BJ (cell line): ENCODE measurements at regions not wholly inside any gene's neighbourhood (a gene's known extent, or its start where the extent isn't known, plus 50 kb on each side); places are given as distances from the start of the nearest gene placed in this dataset.

ENCODE experiments used
- CTCF ChIA-PET: fragments of 350-600 bp; formaldehyde crosslinking; extraction: SDS; loops from one replicate; lab custom pipeline; 2021; ENCODE audit warnings: antibody characterized with exemption, inconsistent platforms; lab: Yijun Ruan, JAX
- POLR2A ChIA-PET: fragments of 300-600 bp; sonication (Branson Sonifier 250); formaldehyde crosslinking; extraction: SDS; loops from one replicate; lab custom pipeline; 2021; ENCODE audit warnings: antibody characterized with exemption; lab: Charles Lee
- DNase-seq: peaks from one replicate; pipeline ENCODE4 v3.0.0-alpha.2; 2011; ENCODE audit warnings: low read depth
- H3K27me3 ChIP-seq: 2 replicates; pipeline ENCODE4 v1.6.0; 2011; ENCODE audit warnings: low read length; ENCODE audit not compliant: control insufficient read depth, insufficient read depth
- H3K36me3 ChIP-seq: 2 replicates; pipeline ENCODE4 v1.5.1; 2011; ENCODE audit warnings: low read length; ENCODE audit not compliant: control insufficient read depth, insufficient read depth
- H3K4me3 ChIP-seq: 2 replicates; pipeline ENCODE4 v1.5.1; 2011; ENCODE audit warnings: low read depth, mild to moderate bottlenecking, control low read depth, low read length
- CTCF ChIP-seq: IDR thresholded peaks from 2 replicates; pipeline ENCODE4 v1.5.1; 2011; ENCODE audit warnings: low read depth, mild to moderate bottlenecking, control low read depth, inconsistent platforms, low read length, moderate library complexity; ENCODE audit not compliant: insufficient read depth

- ChIA-PET POLR2A (no interaction called here), CTCF (no interaction called here)
- Histone ChIP-seq H3K27me3 (no peaks in the 10 kb centered on the region), H3K36me3 (no peaks in the 10 kb centered on the region), H3K4me3 (no peak overlapping the region)
- DNase-seq = no peak
- no peak for TF ChIP-seq CTCF
These were observed 51.0 kb upstream of the ACTR3 start for GRCh38 chr2:113838744-113839444.

- Histone ChIP-seq H3K4me3 (no peak overlapping the region), H3K27me3 (no peaks in the 10 kb centered on the region), H3K36me3 (no peaks in the 10 kb centered on the region)
- ChIA-PET POLR2A (no interaction called here), CTCF (no interaction called here)
- DNase-seq = no peak
- TF ChIP-seq CTCF = no peak
These were observed 51.6 kb upstream of the ACTR3 start for GRCh38 chr2:113838277-113838676.

- Histone ChIP-seq H3K27me3 (no peaks in the 10 kb centered on the region), H3K36me3 (no peaks in the 10 kb centered on the region), H3K4me3 (no peak overlapping the region)
- ChIA-PET POLR2A (no interaction called here), CTCF (interaction anchor here (0.6 kb wide), 1 partner anchor 1001 kb away, joined by 3 read pairs; no protein-coding TSS in a partner anchor)
- DNase-seq = no peak
- no peak for TF ChIP-seq CTCF
These were observed 55.7 kb upstream of the ACTR3 start for GRCh38 chr2:113834051-113834730.

- no peak for TF ChIP-seq CTCF
- POLR2A ChIA-PET = no interaction called here
- H3K4me3 ChIP-seq = no peak overlapping the region
These were observed 57.0 kb upstream of the ACTR3 start for GRCh38 chr2:113832795-113833290.

GRCh38 chr2:113831161-113831560 lies 58.7 kb upstream of the ACTR3 start:
- POLR2A ChIA-PET = no interaction called here
- no peak for DNase-seq
- CTCF ChIA-PET = no interaction called here

More at GRCh38 chr2:113832795-113833290, 57.0 kb upstream of the ACTR3 start:
- Histone ChIP-seq H3K36me3 (no peaks in the 10 kb centered on the region), H3K27me3 (no peaks in the 10 kb centered on the region)
- CTCF ChIA-PET = no interaction called here
- no peak for DNase-seq

More at GRCh38 chr2:113831161-113831560, 58.7 kb upstream of the ACTR3 start:
- H3K4me3 ChIP-seq = no peak overlapping the region
- no peaks in the 10 kb centered on the region for H3K27me3 ChIP-seq
- H3K36me3 ChIP-seq = no peaks in the 10 kb centered on the region
- no peak for TF ChIP-seq CTCF
